A172 (cell line): ENCODE measurements at regions not wholly inside any gene's neighbourhood (a gene's known extent, or its start where the extent isn't known, plus 50 kb on each side); places are given as distances from the start of the nearest gene placed in this dataset.
"Not testable (repeated sequence)": the region's sequence is repeated elsewhere in the genome, so short reads cannot be mapped to it uniquely, and the experiment has no call there.

Experiments
- DNase-seq: peaks from one replicate; pipeline ENCODE4 v3.0.0-alpha.2; 2015; ENCODE audit warnings: low spot score

GRCh38 chr7:113247198-113247597, 128.8 kb upstream of the SMIM30 start:
- DNase-seq, result peak; percentile 34

GRCh38 chr7:113246738-113247137, 128.4 kb upstream of the SMIM30 start:
- DNase-seq, result no peak

- DNase-seq, result no peak
Measured at GRCh38 chr7:113232885-113233284, 114.5 kb upstream of the SMIM30 start.

- no peak for DNase-seq
Measured at GRCh38 chr7:113230691-113231090, 112.3 kb upstream of the SMIM30 start.

- DNase-seq, result peak; percentile 71
Measured at GRCh38 chr7:113217314-113217713, 99.0 kb upstream of the SMIM30 start.

- no peak for DNase-seq
Measured at GRCh38 chr7:113216038-113216437, 97.7 kb upstream of the SMIM30 start.

- DNase-seq, result peak; percentile 6
Measured at GRCh38 chr7:113209449-113210203, 91.3 kb upstream of the SMIM30 start.

- DNase-seq, result no peak
Measured at GRCh38 chr7:113207931-113208330, 89.6 kb upstream of the SMIM30 start.

DNA sequence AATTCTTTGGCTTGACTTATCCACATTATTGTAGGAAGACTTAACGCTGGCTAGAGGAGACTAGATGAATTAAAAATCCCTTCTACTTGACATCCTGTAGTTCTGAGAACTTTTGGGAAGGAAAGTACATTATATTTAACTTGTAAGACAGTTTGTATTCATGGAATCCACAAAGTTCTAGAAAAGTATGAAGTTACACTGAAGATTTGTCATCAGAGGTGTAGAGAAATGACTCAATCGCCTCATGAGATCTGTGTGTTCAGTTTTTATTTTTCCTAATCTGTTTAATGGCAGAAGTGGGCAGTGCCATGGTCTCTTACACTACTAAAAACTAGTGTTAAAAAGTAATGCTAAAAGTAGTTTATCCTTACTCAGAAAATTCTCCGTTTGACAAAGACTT, 89.1 kb upstream of the SMIM30 start:
- DNase-seq, result no peak

GRCh38 chr7:113204415-113204814, 86.1 kb upstream of the SMIM30 start:
- DNase-seq, result no peak

GRCh38 chr7:113202284-113202683, 83.9 kb upstream of the SMIM30 start:
- no peak for DNase-seq

DNA sequence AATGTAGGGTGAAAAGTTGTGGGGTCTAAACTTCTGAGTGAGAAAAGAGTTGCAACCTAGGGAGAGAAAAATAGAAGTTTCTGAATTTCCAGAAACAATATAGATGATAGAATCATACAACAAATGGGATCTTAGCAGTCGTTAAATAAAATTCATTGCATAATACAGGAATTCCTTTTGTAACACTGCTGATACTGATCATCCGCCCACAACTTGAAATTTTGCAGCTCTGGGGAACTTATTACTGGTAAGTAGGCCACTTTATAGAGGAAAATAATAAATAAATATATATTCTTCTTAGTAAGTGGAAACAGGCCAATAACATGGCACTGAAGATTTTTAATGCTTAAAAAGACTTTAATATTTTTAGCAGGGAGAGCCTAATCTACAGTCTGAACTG, 81.9 kb upstream of the SMIM30 start:
- no peak for DNase-seq

- DNase-seq, result peak; percentile 26
Measured at GRCh38 chr7:113199841-113200240, 81.5 kb upstream of the SMIM30 start.

DNA sequence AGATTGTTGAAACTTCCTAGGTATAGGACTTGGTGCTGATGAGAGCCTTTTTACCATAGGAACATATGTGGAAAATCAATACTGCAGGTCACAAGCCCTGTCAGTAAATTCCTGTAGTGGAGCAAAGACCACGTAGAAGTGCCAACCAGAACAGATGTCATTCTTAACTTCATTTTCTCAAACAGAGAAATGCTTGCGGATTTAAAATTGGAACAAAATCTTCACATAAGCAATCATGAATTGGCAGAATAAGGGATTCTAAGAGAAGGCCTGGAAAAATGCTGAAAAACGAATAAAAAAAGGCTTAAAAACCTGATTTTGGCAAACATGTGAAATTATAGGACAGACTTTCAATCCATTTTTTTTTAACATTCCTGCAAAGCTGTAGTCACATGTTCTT, 80.8 kb upstream of the SMIM30 start:
- no peak for DNase-seq

DNA sequence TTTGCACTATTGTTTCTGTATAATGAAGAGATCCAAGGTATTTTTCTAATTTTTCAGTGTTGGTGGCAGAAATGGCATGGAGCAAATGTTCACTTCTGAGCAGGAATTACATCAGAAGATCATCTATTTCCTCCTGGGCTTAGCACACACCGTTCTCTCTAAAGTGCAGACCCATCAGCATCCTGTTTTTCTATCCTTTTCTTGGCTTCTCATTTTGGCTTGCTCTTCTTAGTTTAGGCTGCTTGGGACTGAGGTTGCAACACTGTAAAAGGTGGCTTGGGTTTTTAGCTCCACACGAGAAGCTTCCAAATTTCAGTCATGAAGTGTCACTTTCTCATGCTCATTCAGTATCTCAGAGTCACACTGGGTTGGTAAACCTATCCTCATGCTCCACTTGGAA, 79.9 kb upstream of the SMIM30 start:
- DNase-seq, result no peak

GRCh38 chr7:113197274-113197673, 78.9 kb upstream of the SMIM30 start:
- peak; percentile 55 for DNase-seq

DNA sequence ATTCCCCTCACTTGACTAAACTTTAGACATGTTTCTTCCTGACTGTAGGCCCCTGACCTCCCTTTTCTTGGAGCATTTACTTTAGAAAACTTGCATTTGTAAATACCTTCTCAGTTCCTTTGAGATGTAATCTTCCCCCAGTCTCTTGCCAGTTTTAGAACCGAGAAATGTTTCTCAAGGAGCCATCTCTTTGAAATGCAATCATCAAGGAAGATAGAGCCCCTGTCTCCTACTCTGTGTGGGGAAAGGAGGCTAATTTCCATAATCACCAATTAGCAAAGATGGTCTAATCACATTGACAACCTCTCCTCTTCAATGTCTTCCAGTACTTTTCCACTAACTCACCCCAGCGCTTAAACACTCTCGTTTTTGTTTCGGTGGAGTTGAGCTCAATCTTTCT, 70.0 kb upstream of the SMIM30 start:
- DNase-seq, result no peak

- DNase-seq, result no peak
Measured at GRCh38 chr7:113179313-113179712, 61.0 kb upstream of the SMIM30 start.

GRCh38 chr7:113176836-113177235, 58.5 kb upstream of the SMIM30 start:
- DNase-seq, result no peak

DNA sequence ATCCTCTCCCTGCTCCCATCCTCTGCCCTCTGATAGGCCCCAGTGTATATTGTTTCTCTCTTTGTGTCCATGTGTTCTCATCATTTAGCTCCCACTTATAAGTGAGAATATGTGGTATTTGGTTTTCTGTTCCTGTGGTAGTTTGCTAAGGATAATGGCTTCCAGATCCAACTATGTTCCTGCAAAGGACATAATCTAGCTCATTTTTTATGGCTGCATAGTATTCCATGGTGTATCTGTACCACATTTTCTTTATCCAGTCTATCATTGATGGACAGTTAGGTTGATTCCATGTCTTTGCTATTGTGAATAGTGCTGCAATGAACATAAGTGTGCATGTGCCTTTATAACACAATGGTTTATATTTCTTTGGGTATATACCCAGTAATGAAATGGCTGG, 57.8 kb upstream of the SMIM30 start:
- DNase-seq, result not testable (repeated sequence)

DNA sequence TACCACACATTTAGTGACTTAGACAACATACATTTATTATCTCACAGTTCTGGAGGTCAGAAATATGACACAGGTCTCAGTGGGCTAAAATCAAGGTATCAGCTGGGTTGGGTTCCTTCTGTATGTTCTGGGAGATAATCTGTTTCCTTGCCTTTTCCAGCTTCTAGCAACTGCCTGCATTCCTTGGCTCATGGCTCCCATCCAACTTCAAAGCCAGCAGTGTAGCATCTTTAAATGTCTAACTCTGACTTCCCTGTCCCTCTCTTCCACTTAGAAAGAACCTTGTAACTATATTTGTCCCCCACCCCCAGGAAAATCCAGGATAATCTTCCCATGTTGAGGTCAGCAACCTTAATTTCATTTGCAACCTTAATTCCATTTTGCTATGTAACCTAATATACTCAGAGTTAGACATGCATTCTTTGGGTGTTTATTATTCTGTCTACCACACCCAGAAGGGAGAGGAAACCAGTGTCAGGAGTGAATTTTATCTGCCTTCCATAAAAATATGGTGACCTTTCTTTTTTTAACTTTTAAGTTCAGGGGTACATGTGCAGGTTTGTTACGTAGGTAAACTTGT, 57.3 kb upstream of the SMIM30 start:
- DNase-seq, result no peak

GRCh38 chr7:113172726-113173125, 54.4 kb upstream of the SMIM30 start:
- no peak for DNase-seq

DNA sequence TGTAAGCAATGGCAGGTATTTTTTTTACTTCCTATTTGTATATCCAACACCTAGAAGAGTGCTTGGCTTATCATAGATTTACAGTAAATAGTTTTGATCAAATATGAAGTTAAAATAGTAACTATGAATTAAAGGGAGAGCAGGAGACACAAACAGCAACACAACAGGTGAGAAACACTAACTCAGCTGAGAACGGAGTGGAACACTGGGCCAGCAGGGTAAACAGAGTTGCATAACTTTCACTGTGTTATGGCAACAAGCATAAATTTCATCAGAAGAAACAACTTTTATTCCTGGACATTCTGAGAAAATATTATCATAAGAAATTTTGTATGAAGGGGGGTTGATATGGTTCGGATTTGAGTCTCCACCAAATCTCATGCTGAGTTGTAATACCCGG, 52.2 kb upstream of the SMIM30 start:
- no peak for DNase-seq
